DOHH2 (cell line): ENCODE measurements at regions not wholly inside any gene's neighbourhood (a gene's known extent, or its start where the extent isn't known, plus 50 kb on each side); places are given as distances from the start of the nearest gene placed in this dataset.

Experiments
- EZH2phosphoT487 ChIP-seq: fragments of 200-600 bp; sonication (generic); IDR thresholded peaks from 2 replicates; pipeline ENCODE4 v1.6.1; 2017; ENCODE audit warnings: borderline replicate concordance, mild to moderate bottlenecking, antibody characterized with exemption, low read length, moderate library complexity, mixed read lengths
- TF ChIP-seq, protein P1 (sequence below): fragments of 200-600 bp; sonication (generic); IDR thresholded peaks from one replicate; pipeline ENCODE4 v1.5.1; 2014; ENCODE audit warnings: antibody characterized with exemption, mild to moderate bottlenecking, low read depth, low read length; ENCODE audit not compliant: poor library complexity, severe bottlenecking

- TF ChIP-seq, protein P1, sequence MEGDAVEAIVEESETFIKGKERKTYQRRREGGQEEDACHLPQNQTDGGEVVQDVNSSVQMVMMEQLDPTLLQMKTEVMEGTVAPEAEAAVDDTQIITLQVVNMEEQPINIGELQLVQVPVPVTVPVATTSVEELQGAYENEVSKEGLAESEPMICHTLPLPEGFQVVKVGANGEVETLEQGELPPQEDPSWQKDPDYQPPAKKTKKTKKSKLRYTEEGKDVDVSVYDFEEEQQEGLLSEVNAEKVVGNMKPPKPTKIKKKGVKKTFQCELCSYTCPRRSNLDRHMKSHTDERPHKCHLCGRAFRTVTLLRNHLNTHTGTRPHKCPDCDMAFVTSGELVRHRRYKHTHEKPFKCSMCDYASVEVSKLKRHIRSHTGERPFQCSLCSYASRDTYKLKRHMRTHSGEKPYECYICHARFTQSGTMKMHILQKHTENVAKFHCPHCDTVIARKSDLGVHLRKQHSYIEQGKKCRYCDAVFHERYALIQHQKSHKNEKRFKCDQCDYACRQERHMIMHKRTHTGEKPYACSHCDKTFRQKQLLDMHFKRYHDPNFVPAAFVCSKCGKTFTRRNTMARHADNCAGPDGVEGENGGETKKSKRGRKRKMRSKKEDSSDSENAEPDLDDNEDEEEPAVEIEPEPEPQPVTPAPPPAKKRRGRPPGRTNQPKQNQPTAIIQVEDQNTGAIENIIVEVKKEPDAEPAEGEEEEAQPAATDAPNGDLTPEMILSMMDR, result no peak
- TF ChIP-seq EZH2phosphoT487, result no peak
Measured at GRCh38 chr15:29514926-29515325, 245.3 kb upstream of the NSMCE3 start.
